Forelimb muscle (tissue), 1 donor: ENCODE measurements at regions not wholly inside any gene's neighbourhood (a gene's known extent, or its start where the extent isn't known, plus 50 kb on each side); places are given as distances from the start of the nearest gene placed in this dataset.

Experiments
- DNase-seq: peaks from one replicate; pipeline ENCODE4 v3.0.0-alpha.2; 2013; ENCODE audit warnings: low read depth

GRCh38 chr5:175170899-175171298, 273.1 kb downstream of the DRD1 start:
- no peak for DNase-seq

- DNase-seq = no peak
Measured at GRCh38 chr5:175168882-175169507, 275.0 kb downstream of the DRD1 start.

DNA sequence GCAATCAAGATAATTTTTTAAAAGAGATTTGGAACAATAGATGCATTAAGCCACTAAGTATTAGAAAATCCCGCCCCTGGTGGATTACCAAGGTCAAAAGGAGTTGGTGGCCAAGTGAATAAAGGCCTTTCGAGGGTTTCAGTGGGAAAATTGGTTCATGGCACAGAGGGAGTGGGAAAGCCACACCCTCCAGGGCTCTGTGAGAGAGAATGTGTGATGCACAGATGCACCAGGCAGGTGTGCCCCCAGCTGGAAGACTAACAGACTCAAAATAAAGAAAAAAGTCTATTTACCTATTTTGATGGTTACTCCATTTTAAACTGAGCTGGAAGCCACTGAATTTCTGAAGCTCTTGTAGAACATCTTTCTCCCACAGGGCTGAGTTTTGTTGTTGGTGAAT, 278.0 kb downstream of the DRD1 start:
- no peak for DNase-seq

DNA sequence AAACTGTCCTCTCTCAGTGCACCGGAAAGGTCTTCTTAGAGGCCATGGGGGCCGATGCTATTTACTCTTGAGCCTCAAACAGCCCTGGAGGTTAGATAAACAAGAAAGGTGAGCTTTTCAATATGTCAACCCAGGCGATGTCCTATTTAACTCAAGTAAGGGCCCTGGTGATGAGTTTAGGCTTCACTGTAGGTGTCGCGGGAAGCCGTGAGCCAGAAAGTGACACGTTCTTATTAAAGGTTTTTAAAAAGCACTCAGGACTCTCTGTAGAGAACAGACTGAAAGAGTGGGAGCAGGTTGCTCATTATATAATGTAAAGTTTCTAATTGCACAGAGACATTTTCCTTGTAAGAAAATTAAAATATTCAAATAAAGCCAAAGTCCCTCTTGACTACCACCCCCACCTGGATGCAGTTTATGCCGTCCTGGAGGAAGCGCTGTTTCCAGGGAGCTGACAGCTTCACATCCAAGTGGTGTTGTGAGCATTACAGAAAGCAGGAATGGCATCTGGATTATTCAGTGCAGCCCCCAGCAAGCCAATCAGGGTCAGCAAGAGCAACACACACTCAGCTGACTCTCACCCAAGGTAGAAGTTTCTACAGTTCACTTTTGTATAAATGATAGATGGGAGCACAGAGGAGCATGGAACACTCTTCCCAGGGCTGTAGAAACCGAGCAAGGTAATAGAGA, 280.3 kb downstream of the DRD1 start:
- DNase-seq = no peak

DNA sequence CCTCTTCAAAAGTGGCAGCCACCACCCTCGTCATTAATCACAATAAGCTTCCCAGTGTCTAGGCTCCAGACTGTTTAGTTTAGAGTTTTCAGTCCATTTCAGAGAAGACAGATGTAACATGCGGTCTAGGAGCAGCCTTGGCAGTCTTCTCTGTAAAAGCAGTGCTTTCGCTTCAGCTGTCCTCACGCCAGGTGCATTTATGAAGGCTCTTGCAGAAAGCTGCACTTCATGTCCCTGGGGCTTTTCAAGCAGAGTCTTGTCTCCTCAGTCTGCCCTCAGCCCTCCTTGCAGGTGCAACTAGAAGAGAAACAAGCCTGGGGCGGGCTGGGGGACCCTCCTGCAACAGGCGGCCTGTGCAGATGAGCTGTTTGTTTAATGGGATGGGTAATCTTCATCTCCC, 281.9 kb downstream of the DRD1 start:
- no peak for DNase-seq

DNA sequence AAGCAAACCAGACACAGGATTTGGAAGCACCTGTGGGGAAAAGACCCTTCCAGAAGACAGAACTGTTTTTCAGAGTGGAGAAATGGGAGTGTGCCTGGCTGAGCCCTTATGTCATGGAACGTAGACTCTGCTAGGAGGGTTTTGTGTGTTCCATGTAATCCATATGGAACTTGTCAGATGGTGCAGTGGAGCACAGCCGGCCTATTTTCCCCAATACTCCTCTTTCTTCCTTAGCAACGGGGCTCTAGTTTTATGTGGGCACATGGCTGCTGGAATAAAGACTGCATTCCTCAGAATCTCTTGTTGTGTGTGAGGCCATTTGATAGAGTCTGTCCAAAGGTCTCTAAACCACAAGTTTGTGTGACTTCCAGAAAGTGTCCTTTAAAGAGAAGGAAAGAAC, 284.0 kb downstream of the DRD1 start:
- no peak for DNase-seq

DNA sequence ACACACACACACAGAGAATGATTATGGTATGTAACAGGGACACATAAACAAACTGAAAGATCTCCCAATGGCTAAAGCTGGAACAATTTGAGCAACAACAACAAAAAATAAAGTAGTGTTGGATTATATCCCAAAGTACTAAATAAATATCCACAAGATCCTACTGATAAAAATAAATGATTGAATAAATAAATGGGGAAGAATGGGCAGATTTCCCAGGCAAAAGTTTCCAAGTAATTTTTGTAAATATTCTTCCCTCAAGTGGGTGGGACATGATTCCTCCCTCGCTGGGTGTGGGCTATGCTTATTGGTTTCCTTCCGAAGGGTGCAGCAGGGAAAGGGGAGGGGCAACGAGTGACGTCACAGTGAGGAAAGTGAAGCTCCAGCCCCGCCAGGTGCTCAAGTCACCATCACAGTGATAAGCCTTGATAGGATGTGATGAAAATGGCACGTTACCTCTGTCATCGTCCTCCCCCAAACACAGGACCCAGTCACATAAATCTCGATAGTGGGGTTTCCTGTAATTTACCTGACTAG, 295.3 kb downstream of the DRD1 start:
- DNase-seq = no peak

GRCh38 chr5:175146733-175147132, 297.2 kb downstream of the DRD1 start:
- no peak for DNase-seq

GRCh38 chr5:175141421-175141820, 302.6 kb downstream of the DRD1 start:
- no peak for DNase-seq

DNA sequence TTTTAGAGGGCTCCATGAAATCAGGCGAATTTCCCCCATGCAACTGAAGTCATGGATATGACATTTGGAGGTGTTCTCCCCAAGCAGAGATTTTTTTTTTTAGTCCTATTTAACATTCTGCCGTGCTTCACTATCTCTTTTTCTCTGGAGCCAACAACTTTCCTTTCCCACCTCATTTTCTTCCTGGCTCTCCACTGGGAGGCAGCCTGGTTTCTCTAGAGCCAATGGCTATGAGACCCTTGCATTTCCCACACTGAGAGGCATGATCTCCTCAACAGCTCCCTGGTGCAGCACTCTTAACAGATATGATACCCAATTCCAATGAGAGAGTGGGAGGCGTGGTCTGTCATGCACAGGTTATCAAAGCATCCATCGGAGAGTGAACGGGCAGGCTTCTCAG, 310.8 kb downstream of the DRD1 start:
- no peak for DNase-seq

GRCh38 chr5:175131432-175131831, 312.6 kb downstream of the DRD1 start:
- no peak for DNase-seq

DNA sequence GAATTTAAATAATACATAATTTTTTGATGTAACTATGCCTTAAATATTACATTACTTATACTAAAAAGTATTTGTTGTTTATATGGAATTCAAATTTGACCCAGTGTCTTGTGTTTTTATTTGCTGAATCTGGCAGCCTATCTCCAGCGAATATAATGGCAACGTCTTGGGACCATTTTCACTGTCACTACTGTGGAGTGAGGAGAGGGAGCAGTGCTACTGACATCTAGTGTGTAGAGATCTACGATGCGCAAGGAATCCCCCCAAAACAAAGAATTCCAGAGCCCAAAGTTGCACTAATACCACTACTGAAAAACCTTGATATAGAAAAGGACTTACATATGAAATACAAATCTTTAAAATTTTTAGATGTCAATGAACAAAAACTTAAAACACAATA, 314.4 kb downstream of the DRD1 start:
- DNase-seq = no peak

- DNase-seq = no peak
Measured at GRCh38 chr5:175129121-175129520, 314.9 kb downstream of the DRD1 start.

GRCh38 chr5:175124821-175125220, 319.2 kb downstream of the DRD1 start:
- DNase-seq = no peak

DNA sequence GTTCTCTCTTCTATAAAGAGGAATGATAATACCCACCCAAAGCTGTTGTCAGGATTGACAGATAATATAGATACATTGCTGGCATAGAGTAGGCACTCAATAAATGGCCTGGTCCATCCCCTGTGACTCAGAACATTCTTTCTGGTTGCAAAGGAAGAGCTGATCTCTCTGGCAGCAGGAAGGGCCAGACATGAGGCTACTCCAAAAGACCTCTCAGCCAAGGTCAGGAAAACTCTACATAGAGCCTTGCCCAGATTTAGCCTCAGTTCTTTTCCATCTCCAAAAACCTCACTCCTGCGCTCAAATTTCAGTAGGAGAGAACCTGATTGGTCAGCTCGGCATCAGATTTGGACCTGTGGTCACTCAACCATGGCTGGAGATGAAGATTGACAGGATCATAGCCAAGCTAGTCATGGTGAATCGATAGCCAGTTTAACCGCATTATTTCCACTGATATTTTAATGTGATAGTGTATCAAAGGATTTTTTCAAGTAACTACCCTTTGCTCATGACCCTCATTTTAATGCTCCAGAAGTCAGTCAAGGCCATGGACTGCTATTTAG, 319.6 kb downstream of the DRD1 start:
- DNase-seq = no peak

GRCh38 chr5:175123542-175123941, 320.4 kb downstream of the DRD1 start:
- DNase-seq = no peak

DNA sequence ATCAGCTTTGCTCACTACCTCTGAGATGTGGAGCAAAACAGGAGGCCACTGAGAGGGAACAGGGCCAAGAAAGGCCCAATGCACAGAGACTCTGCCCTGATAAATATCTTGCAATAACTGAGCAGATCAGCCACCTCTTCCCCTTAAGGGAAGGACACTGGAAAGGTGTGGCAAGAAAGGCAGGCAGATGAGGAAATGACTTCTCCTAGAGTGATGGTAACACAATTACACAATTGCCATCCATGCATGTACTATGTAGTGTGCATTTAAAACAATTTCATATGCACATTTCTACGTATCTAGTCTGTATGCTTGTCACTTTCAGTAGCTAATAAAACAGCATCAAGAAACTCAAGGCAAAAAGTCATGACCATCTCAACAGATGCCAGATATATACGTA, 322.5 kb downstream of the DRD1 start:
- no peak for DNase-seq

- DNase-seq = no peak
Measured at GRCh38 chr5:175120412-175120811, 323.6 kb downstream of the DRD1 start.

- no peak for DNase-seq
Measured at GRCh38 chr5:175118700-175119309, 325.2 kb downstream of the DRD1 start.

GRCh38 chr5:175116466-175117048, 327.4 kb downstream of the DRD1 start:
- DNase-seq = no peak

DNA sequence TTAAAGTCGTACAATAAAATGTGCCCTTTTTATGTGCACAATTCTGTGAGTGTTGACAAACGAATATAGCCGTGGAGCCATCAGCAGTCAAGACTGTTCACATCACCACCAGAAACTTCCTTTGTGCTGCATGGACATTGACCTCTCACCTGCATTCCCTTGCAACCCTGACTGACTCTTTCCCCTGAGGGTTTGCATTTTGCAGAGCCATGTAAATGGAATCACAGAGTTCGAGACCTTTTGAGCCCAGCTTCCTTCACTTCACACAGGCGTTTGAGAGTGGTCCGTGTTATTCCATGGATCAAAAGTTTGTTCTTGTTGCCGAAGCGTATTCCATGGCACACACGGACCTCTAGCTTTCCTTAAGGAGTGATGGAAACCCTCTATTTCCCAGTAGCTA, 328.2 kb downstream of the DRD1 start:
- no peak for DNase-seq

- DNase-seq = no peak
Measured at GRCh38 chr5:175113947-175114346, 330.0 kb downstream of the DRD1 start.
